K562 (cell line): ENCODE measurements at regions not wholly inside any gene's neighbourhood (a gene's known extent, or its start where the extent isn't known, plus 50 kb on each side); places are given as distances from the start of the nearest gene placed in this dataset.
A peak's percentile ranks its signal among the peaks of the same experiment; 100 is the strongest.

ENCODE experiments used
- ARID3A ChIP-seq: IDR thresholded peaks from 2 replicates; pipeline ENCODE4 v1.6.1; 2012; ENCODE audit warnings: low read depth, low read length, improper control_type of control experiment, borderline replicate concordance
- POU5F1 ChIP-seq: fragments of 150-350 bp; IDR thresholded peaks from 2 replicates; pipeline ENCODE4 v1.6.1; 2014; ENCODE audit warnings: borderline replicate concordance, low read length, low read depth, mild to moderate bottlenecking; ENCODE audit not compliant: partially characterized antibody
- TF ChIP-seq, protein P1 (sequence below), 2 experiments: fragments of 450-650 bp in 1 of 2; sonication (generic) in 1 of 2; formaldehyde crosslinking in 1 of 2; IDR thresholded peaks in 1 of 2; conservative IDR thresholded peaks in 1 of 2; 2 replicates each; pipeline versions ENCODE4 v1.6.1 to v1.8.1; 2016 to 2023; ENCODE audit warnings: mild to moderate bottlenecking in 2 of 2, moderate library complexity in 2 of 2, inconsistent platforms in 1 of 2, missing genetic modification reagents in 1 of 2

GRCh38 chr6:27825025-27825793 lies 87.0 kb downstream of the OR2B2 start (continued):
- peak; percentile 66; the same call in 1 of the 2 replicates for TF ChIP-seq ARID3A
- no peak for TF ChIP-seq POU5F1
- TF ChIP-seq, protein P1, sequence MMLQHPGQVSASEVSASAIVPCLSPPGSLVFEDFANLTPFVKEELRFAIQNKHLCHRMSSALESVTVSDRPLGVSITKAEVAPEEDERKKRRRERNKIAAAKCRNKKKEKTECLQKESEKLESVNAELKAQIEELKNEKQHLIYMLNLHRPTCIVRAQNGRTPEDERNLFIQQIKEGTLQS (IDR thresholded peaks at IDR 0.05) = peak; percentile 37
- TF ChIP-seq, protein P1 (CRISPR knock-in tag; conservative IDR thresholded peaks at IDR 0.05) = no peak; the same call in 1 of the 2 replicates
